GM23338 (cell line): ENCODE measurements at regions not wholly inside any gene's neighbourhood (a gene's known extent, or its start where the extent isn't known, plus 50 kb on each side); places are given as distances from the start of the nearest gene placed in this dataset.

Source experiments
- ATAC-seq: fragments of 200-7000 bp; cut with Tn5 transposase; 3 replicates; pipeline ENCODE4 v1.9.1; 2020
- DNase-seq: peaks from one replicate; pipeline ENCODE4 v3.0.0-alpha.2; 2015; ENCODE audit warnings: low spot score
- H2AFZ ChIP-seq: fragments of 200-600 bp; sonication (generic); 2 replicates; pipeline ENCODE4 v1.8.0; 2016; ENCODE audit warnings: antibody characterized with exemption, mild to moderate bottlenecking, moderate library complexity
- H3F3A ChIP-seq: fragments of 200-600 bp; sonication (generic); replicated peaks from 2 replicates; pipeline ENCODE4 v1.8.0; 2017; ENCODE audit warnings: antibody characterized with exemption, mixed run types, low read depth
- H3K27ac ChIP-seq: fragments of 200-600 bp; sonication (generic); 2 replicates; pipeline ENCODE4 v1.6.1; 2016; ENCODE audit warnings: low read depth
- H3K27me3 ChIP-seq: fragments of 200-600 bp; sonication (generic); 2 replicates; pipeline ENCODE4 v1.8.0; 2016; ENCODE audit warnings: mild to moderate bottlenecking, mixed run types, moderate library complexity; ENCODE audit not compliant: insufficient read depth
- H3K36me3 ChIP-seq: fragments of 200-600 bp; sonication (generic); 2 replicates; pipeline ENCODE4 v1.8.0; 2016; ENCODE audit warnings: mild to moderate bottlenecking; ENCODE audit not compliant: insufficient read depth
- H3K4me1 ChIP-seq: fragments of 200-600 bp; sonication (generic); 2 replicates; pipeline ENCODE4 v1.8.0; 2016; ENCODE audit warnings: mild to moderate bottlenecking, moderate library complexity; ENCODE audit not compliant: insufficient read depth
- H3K4me2 ChIP-seq: fragments of 200-600 bp; sonication (generic); 2 replicates; pipeline ENCODE4 v1.7.1; 2017; ENCODE audit warnings: mixed run types
- H3K4me3 ChIP-seq: fragments of 200-600 bp; sonication (generic); 2 replicates; pipeline ENCODE4 v1.6.1; 2016; ENCODE audit warnings: mixed run types
- H3K79me2 ChIP-seq: fragments of 200-600 bp; sonication (generic); replicated peaks from 2 replicates; pipeline ENCODE4 v1.8.0; 2017; ENCODE audit warnings: mild to moderate bottlenecking; ENCODE audit not compliant: insufficient read depth
- H3K9me2 ChIP-seq: fragments of 200-600 bp; sonication (generic); 2 replicates; pipeline ENCODE4 v1.8.0; 2017; ENCODE audit not compliant: insufficient read depth
- H4K20me1 ChIP-seq: fragments of 200-600 bp; sonication (generic); replicated peaks from 2 replicates; pipeline ENCODE4 v1.8.0; 2017; ENCODE audit warnings: mild to moderate bottlenecking; ENCODE audit not compliant: insufficient read depth
- H3K27ac Mint-ChIP-seq: 2 replicates; pipeline ENCODE4 v1.8.0; 2020; ENCODE audit warnings: inconsistent platforms, mild to moderate bottlenecking, moderate library complexity, mixed read lengths
- H3K27me3 Mint-ChIP-seq: 3 replicates; pipeline ENCODE4 v1.8.0; 2022; ENCODE audit warnings: low read depth, mild to moderate bottlenecking, moderate library complexity, mixed read lengths, inconsistent platforms; ENCODE audit not compliant: insufficient read depth, poor library complexity
- H3K36me3 Mint-ChIP-seq: 3 replicates; pipeline ENCODE4 v1.8.0; 2021; ENCODE audit warnings: low read depth, mild to moderate bottlenecking, inconsistent platforms, moderate library complexity, mixed read lengths
- H3K4me1 Mint-ChIP-seq: 3 replicates; pipeline ENCODE4 v1.8.0; 2020; ENCODE audit warnings: mild to moderate bottlenecking, inconsistent platforms, mixed read lengths
- H3K4me3 Mint-ChIP-seq: 3 replicates; pipeline ENCODE4 v1.8.0; 2021; ENCODE audit warnings: moderate library complexity, mild to moderate bottlenecking, inconsistent platforms, mixed read lengths
- H3K9me3 Mint-ChIP-seq: 3 replicates; pipeline ENCODE4 v1.8.0; 2020; ENCODE audit warnings: moderate library complexity, mild to moderate bottlenecking, inconsistent platforms, mixed read lengths
- CREB1 ChIP-seq: fragments of 250-450 bp; sonication (Bioruptor Pico); IDR thresholded peaks from 2 replicates; pipeline ENCODE4 v1.5.0; 2020; ENCODE audit warnings: low read depth, mild to moderate bottlenecking, moderate library complexity
- EZH2 ChIP-seq: fragments of 200-600 bp; sonication (generic); IDR thresholded peaks from one replicate; pipeline ENCODE4 v1.8.0; 2017; ENCODE audit warnings: antibody characterized with exemption, mild to moderate bottlenecking, low read depth; ENCODE audit not compliant: unreplicated experiment
- EZH2phosphoT487 ChIP-seq: fragments of 200-600 bp; sonication (generic); IDR thresholded peaks from one replicate; pipeline ENCODE4 v1.8.1; 2018; ENCODE audit warnings: antibody characterized with exemption; ENCODE audit not compliant: unreplicated experiment
- JUNB ChIP-seq: IDR thresholded peaks from one replicate; pipeline ENCODE4 v1.6.1; 2016; ENCODE audit warnings: antibody characterized with exemption; ENCODE audit not compliant: unreplicated experiment
- NANOG ChIP-seq: IDR thresholded peaks from 2 replicates; pipeline ENCODE4 v1.6.1; 2016; ENCODE audit warnings: antibody characterized with exemption, borderline replicate concordance
- POLR2AphosphoS5 ChIP-seq: IDR thresholded peaks from 2 replicates; pipeline ENCODE4 v1.6.1; 2016; ENCODE audit warnings: antibody characterized with exemption, low read depth
- STAT1 ChIP-seq: IDR thresholded peaks from one replicate; pipeline ENCODE4 v1.6.1; 2016; ENCODE audit warnings: antibody characterized with exemption; ENCODE audit not compliant: unreplicated experiment
- ZNF331 ChIP-seq: fragments of 250-450 bp; sonication (Bioruptor Pico); IDR thresholded peaks from 2 replicates; pipeline ENCODE4 v1.5.0; 2020; ENCODE audit warnings: low read depth, mild to moderate bottlenecking, moderate library complexity
- TF ChIP-seq, protein P1 (sequence below), 2 experiments: fragments of 200-600 bp in 1 of 2; sonication (generic) in 1 of 2; conservative IDR thresholded peaks; 2 replicates each; pipeline versions ENCODE4 v1.5.1 to v1.6.1; 2016 to 2017; ENCODE audit warnings: antibody characterized with exemption in 2 of 2, low read depth in 2 of 2, mild to moderate bottlenecking in 2 of 2, moderate library complexity in 1 of 2
- TF ChIP-seq, protein P2 (sequence below): IDR thresholded peaks from 2 replicates; pipeline ENCODE4 v1.6.1; 2016; ENCODE audit warnings: antibody characterized with exemption
- TF ChIP-seq, protein P3 (sequence below): IDR thresholded peaks from one replicate; pipeline ENCODE4 v1.6.1; 2018; ENCODE audit warnings: antibody characterized with exemption; ENCODE audit not compliant: unreplicated experiment

DNA sequence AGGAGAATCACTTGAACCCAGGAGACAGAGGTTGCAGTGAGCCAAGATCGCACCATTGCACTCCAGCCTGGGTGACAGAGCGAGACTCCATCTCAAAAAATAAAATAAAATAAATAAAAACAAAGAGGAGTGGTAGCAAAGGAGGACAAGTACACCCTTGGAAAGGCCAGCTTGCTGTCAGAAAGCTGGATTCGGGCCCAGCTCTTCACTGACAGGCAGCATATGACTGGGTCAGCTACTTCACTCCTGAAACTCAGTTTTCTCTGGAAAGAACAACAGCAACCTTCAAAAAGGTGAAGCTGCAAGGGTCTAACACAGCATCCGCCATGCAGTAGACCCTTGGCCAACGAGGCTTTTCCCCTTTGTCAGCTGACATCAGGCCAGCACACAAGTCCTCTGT is 156.0 kb upstream of the TIAM1 start (continued):
- TF ChIP-seq, protein P1, sequence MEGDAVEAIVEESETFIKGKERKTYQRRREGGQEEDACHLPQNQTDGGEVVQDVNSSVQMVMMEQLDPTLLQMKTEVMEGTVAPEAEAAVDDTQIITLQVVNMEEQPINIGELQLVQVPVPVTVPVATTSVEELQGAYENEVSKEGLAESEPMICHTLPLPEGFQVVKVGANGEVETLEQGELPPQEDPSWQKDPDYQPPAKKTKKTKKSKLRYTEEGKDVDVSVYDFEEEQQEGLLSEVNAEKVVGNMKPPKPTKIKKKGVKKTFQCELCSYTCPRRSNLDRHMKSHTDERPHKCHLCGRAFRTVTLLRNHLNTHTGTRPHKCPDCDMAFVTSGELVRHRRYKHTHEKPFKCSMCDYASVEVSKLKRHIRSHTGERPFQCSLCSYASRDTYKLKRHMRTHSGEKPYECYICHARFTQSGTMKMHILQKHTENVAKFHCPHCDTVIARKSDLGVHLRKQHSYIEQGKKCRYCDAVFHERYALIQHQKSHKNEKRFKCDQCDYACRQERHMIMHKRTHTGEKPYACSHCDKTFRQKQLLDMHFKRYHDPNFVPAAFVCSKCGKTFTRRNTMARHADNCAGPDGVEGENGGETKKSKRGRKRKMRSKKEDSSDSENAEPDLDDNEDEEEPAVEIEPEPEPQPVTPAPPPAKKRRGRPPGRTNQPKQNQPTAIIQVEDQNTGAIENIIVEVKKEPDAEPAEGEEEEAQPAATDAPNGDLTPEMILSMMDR (conservative IDR thresholded peaks at IDR 0.05; ENCODE audit: low read depth in 2 of 2): no peak
- TF ChIP-seq CREB1 (CRISPR knock-in tag) (no peak), NANOG (no peak), EZH2phosphoT487 (no peak), ZNF331 (CRISPR knock-in tag) (no peak)

DNA sequence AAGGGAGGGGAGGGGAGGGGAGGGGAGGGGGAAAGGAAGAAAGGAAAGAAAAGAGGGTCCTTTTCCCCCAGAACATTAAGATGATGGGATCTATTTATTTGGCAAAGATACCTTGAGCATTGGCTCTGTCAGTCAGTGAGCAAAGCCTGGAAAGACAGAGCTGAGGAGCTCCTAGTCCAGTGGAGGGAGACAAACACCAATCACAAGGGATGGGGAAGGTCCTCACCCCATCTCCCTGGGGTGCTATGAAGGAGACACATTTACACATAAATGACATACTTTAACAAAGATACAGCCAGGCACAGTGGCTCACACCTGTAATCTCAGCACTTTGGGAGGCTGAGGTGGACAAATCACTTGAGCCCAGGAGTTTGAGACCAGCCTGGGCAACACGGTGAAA is 154.9 kb upstream of the TIAM1 start:
- no peak overlapping the region for H3K4me3 ChIP-seq
- Mint-ChIP-seq H3K4me1 (peaks cover 15% of the 10 kb centered on the region; the same call in 2 of the 3 replicates), H3K27me3 (peaks cover 6% of the 10 kb centered on the region), H3K36me3 (no peaks in the 10 kb centered on the region), H3K4me3 (no peak overlapping the region), H3K27ac (peak overlapping the region; percentile 39; the same call in 1 of the 2 replicates), H3K9me3 (no peaks in the 10 kb centered on the region)
- H2AFZ ChIP-seq: no peak overlapping the region
- H3F3A ChIP-seq: no peaks in the 10 kb centered on the region
- H3K27ac ChIP-seq: no peak overlapping the region
- no peaks in the 10 kb centered on the region for H4K20me1 ChIP-seq
- no peaks in the 10 kb centered on the region for H3K27me3 ChIP-seq
- H3K4me1 ChIP-seq: peaks cover 14% of the 10 kb centered on the region; the same call in 1 of the 2 replicates
- TF ChIP-seq, protein P1 (conservative IDR thresholded peaks at IDR 0.05; ENCODE audit: low read depth in 2 of 2): peak in 1 of 2 experiments; percentile 64; a peak in 2 of 4 replicates
- TF ChIP-seq CREB1 (CRISPR knock-in tag) (no peak), NANOG (no peak), EZH2 (no peak)
- peaks cover 8% of the 10 kb centered on the region for H3K79me2 ChIP-seq
- no peaks in the 10 kb centered on the region for H3K9me2 ChIP-seq
- no peaks in the 10 kb centered on the region for H3K36me3 ChIP-seq
- H3K4me2 ChIP-seq: no peak overlapping the region
- peak; percentile 38 for DNase-seq
- peak; percentile 88 for ATAC-seq

DNA sequence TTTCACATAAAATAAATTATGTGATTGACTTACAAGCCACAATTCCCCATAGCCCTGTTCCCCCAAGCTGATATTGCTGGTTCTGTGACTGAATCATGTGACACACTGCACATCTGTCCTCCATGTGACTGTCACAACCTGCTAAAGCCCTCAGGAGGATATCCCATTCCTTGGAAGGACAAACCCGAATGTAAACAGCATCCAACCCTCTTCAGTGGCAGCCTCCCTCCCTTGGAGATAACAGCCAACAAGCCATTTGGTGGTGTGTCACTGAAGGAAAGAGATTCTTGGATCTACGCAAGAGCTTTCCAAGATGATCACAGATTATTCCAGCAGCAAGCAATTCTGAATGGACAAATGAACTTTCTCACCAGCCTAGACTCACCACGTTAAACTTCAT is 153.9 kb upstream of the TIAM1 start:
- H3K36me3 Mint-ChIP-seq: no peaks in the 10 kb centered on the region
- H3K27me3 Mint-ChIP-seq: peaks cover 8% of the 10 kb centered on the region
- H3K27me3 ChIP-seq: no peaks in the 10 kb centered on the region
- no peak overlapping the region for H3K4me3 Mint-ChIP-seq
- H4K20me1 ChIP-seq: no peaks in the 10 kb centered on the region; the same call in 1 of the 2 replicates
- H3K4me1 ChIP-seq: peaks cover 13% of the 10 kb centered on the region; the same call in 1 of the 2 replicates
- no peaks in the 10 kb centered on the region for H3K9me3 Mint-ChIP-seq
- H2AFZ ChIP-seq: no peak overlapping the region
- ATAC-seq: no peak
- H3K27ac Mint-ChIP-seq: no peak overlapping the region
- H3K4me1 Mint-ChIP-seq: peaks cover 14% of the 10 kb centered on the region; the same call in 2 of the 3 replicates
- no peak overlapping the region for H3K4me2 ChIP-seq
- no peaks in the 10 kb centered on the region for H3F3A ChIP-seq
- H3K27ac ChIP-seq: no peak overlapping the region; the same call in 1 of the 2 replicates
- DNase-seq: no peak
- no peaks in the 10 kb centered on the region for H3K9me2 ChIP-seq
- H3K79me2 ChIP-seq: peaks cover 8% of the 10 kb centered on the region
- H3K36me3 ChIP-seq: no peaks in the 10 kb centered on the region
- no peak overlapping the region for H3K4me3 ChIP-seq
- TF ChIP-seq STAT1 (no peak), NANOG (no peak), JUNB (no peak), CREB1 (CRISPR knock-in tag) (no peak), EZH2 (no peak), EZH2phosphoT487 (no peak), POLR2AphosphoS5 (no peak), ZNF331 (CRISPR knock-in tag) (no peak)
- TF ChIP-seq, protein P2, sequence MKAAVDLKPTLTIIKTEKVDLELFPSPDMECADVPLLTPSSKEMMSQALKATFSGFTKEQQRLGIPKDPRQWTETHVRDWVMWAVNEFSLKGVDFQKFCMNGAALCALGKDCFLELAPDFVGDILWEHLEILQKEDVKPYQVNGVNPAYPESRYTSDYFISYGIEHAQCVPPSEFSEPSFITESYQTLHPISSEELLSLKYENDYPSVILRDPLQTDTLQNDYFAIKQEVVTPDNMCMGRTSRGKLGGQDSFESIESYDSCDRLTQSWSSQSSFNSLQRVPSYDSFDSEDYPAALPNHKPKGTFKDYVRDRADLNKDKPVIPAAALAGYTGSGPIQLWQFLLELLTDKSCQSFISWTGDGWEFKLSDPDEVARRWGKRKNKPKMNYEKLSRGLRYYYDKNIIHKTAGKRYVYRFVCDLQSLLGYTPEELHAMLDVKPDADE: no peak
- TF ChIP-seq, protein P3, sequence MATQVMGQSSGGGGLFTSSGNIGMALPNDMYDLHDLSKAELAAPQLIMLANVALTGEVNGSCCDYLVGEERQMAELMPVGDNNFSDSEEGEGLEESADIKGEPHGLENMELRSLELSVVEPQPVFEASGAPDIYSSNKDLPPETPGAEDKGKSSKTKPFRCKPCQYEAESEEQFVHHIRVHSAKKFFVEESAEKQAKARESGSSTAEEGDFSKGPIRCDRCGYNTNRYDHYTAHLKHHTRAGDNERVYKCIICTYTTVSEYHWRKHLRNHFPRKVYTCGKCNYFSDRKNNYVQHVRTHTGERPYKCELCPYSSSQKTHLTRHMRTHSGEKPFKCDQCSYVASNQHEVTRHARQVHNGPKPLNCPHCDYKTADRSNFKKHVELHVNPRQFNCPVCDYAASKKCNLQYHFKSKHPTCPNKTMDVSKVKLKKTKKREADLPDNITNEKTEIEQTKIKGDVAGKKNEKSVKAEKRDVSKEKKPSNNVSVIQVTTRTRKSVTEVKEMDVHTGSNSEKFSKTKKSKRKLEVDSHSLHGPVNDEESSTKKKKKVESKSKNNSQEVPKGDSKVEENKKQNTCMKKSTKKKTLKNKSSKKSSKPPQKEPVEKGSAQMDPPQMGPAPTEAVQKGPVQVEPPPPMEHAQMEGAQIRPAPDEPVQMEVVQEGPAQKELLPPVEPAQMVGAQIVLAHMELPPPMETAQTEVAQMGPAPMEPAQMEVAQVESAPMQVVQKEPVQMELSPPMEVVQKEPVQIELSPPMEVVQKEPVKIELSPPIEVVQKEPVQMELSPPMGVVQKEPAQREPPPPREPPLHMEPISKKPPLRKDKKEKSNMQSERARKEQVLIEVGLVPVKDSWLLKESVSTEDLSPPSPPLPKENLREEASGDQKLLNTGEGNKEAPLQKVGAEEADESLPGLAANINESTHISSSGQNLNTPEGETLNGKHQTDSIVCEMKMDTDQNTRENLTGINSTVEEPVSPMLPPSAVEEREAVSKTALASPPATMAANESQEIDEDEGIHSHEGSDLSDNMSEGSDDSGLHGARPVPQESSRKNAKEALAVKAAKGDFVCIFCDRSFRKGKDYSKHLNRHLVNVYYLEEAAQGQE: no peak
